ENCODE measurements at regions not wholly inside any gene's neighbourhood (a gene's known extent, or its start where the extent isn't known, plus 50 kb on each side); places are given as distances from the start of the nearest gene placed in this dataset.

DNA sequence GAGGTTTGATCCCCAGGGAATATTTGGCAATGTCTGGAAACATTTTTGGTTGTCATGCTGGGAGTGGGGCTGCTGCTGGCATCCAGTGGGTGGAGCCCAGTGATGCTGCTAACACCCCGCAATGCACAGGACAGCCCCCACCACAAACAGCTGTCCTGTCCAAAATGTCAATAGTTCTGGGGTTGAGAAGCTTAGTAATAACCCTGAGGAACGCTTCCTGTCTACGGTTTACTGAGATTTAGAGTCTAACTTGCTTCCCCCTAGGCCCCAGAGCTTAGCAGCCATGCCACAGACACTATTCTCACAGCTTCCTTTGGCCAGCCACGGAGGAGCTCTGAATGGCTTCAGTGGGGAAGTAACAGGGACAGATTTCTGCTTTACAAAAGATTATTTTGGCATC, 66.5 kb downstream of the MSX2 start:
- no peak overlapping the region for H3K14ac ChIP-seq (replicated peaks; ENCODE audit: low read depth, low read length)
- H3K79me1 ChIP-seq (ENCODE audit: low read depth in 1 of 2, low read length in 2 of 2): no peaks in the 10 kb centered on the region
- in situ Hi-C loops (cut with MboI; ENCODE audit: low sequenced_read_pairs) (no loop called here), dilution Hi-C loops (cut with HindIII; ENCODE audit: low sequenced_read_pairs, unreplicated experiment) (no loop called here), intact Hi-C loops (cut with micrococcal nuclease) (loop anchor here (5.0 to 10.0 kb wide), 3 partner anchors 54 to 259 kb away; no protein-coding TSS in a partner anchor)
- H4K91ac ChIP-seq (ENCODE audit: insufficient read depth, low read depth, low read length): no peak overlapping the region
- H3K4me1 ChIP-seq (ENCODE audit: control insufficient read depth, insufficient read depth, low read length): no peaks in the 10 kb centered on the region
- H2BK15ac ChIP-seq (ENCODE audit: low read depth, low read length): no peak overlapping the region
- POLR2A ChIA-PET (ENCODE audit: unreplicated experiment): no interaction called here
- no peak overlapping the region for H3K23ac ChIP-seq (ENCODE audit: low read depth, low read length)
- no peak overlapping the region for H2BK20ac ChIP-seq (ENCODE audit: low read depth, low read length)
- H2AK9ac ChIP-seq (replicated peaks; ENCODE audit: low read depth, low read length, poor library complexity): no peak overlapping the region
- no peaks in the 10 kb centered on the region for H3K9me1 ChIP-seq (ENCODE audit: insufficient read depth, low read length)
- CTCF ChIA-PET: no interaction called here
- WGBS, 2 experiments (ENCODE audit: extremely low coverage in 2 of 2, insufficient read length in 1 of 2): no CpG with 5 or more reads among the region's 4 CpGs
- ATAC-seq (ENCODE audit: low read depth): no peak
- TF ChIP-seq FOS (IDR thresholded peaks at IDR 0.05; ENCODE audit: low read depth, low read length): no peak
- TF ChIP-seq NFE2L2 (IDR thresholded peaks at IDR 0.05; ENCODE audit: low read depth, low read length): no peak
- TF ChIP-seq CEBPB (IDR thresholded peaks at IDR 0.05; ENCODE audit: low read depth, low read length): no peak
- no peak overlapping the region for H2AK5ac ChIP-seq (ENCODE audit: low read depth, low read length)
- no TSS peak for BruUV-seq (replicated peaks)
- no peak overlapping the region for H3K9ac ChIP-seq (ENCODE audit: low read depth, low read length)
- H3K56ac ChIP-seq (ENCODE audit: extremely low read depth, insufficient read depth, low read length): no peak overlapping the region
- no peaks in the 10 kb centered on the region for H3K27me3 ChIP-seq (ENCODE audit: control insufficient read depth, insufficient read depth, low read length)
- H3K36me3 ChIP-seq (ENCODE audit: control insufficient read depth, insufficient read depth, low read length): no peaks in the 10 kb centered on the region
- H3K18ac ChIP-seq (ENCODE audit: low read depth, low read length): no peak overlapping the region
- H2BK5ac ChIP-seq (ENCODE audit: low read depth, low read length, poor library complexity, severe bottlenecking): no peak overlapping the region
- no peaks in the 10 kb centered on the region for H3K9me3 ChIP-seq (ENCODE audit: control insufficient read depth, insufficient read depth, low read length)
- no peak overlapping the region for H4K8ac ChIP-seq (ENCODE audit: low read depth in 2 of 2, low read length in 2 of 2)
- no peaks in the 10 kb centered on the region for H4K20me1 ChIP-seq (ENCODE audit: insufficient read depth, low read length)
- no peak overlapping the region for H4K5ac ChIP-seq (ENCODE audit: low read depth, low read length)
- H2BK120ac ChIP-seq (ENCODE audit: low read depth, low read length): no peak overlapping the region
- H3K4me2 ChIP-seq (ENCODE audit: low read depth, low read length): no peak overlapping the region
- H3K4me3 ChIP-seq (ENCODE audit: insufficient read depth, low read depth, low read length): no peak overlapping the region
- no peak overlapping the region for H3K27ac ChIP-seq (ENCODE audit: insufficient read depth, low read length)
- H3K4ac ChIP-seq (ENCODE audit: low read depth, low read length): no peak overlapping the region
- DNase-seq: no peak
- no peak overlapping the region for H2AFZ ChIP-seq (replicated peaks; ENCODE audit: low read length, poor library complexity)
